HG02970 (cell line): ENCODE measurements at regions not wholly inside any gene's neighbourhood (a gene's known extent, or its start where the extent isn't known, plus 50 kb on each side); places are given as distances from the start of the nearest gene placed in this dataset.
"Not testable (repeated sequence)": the region's sequence is repeated elsewhere in the genome, so short reads cannot be mapped to it uniquely, and the experiment has no call there.

Source experiments
- ATAC-seq: cut with Tn5 transposase; IDR thresholded peaks from one replicate; pipeline ENCODE4 v1.9.1; 2021; ENCODE audit warnings: mild to moderate bottlenecking, moderate library complexity, moderate number of reproducible peaks; ENCODE audit not compliant: unreplicated experiment, low FRiP score

DNA sequence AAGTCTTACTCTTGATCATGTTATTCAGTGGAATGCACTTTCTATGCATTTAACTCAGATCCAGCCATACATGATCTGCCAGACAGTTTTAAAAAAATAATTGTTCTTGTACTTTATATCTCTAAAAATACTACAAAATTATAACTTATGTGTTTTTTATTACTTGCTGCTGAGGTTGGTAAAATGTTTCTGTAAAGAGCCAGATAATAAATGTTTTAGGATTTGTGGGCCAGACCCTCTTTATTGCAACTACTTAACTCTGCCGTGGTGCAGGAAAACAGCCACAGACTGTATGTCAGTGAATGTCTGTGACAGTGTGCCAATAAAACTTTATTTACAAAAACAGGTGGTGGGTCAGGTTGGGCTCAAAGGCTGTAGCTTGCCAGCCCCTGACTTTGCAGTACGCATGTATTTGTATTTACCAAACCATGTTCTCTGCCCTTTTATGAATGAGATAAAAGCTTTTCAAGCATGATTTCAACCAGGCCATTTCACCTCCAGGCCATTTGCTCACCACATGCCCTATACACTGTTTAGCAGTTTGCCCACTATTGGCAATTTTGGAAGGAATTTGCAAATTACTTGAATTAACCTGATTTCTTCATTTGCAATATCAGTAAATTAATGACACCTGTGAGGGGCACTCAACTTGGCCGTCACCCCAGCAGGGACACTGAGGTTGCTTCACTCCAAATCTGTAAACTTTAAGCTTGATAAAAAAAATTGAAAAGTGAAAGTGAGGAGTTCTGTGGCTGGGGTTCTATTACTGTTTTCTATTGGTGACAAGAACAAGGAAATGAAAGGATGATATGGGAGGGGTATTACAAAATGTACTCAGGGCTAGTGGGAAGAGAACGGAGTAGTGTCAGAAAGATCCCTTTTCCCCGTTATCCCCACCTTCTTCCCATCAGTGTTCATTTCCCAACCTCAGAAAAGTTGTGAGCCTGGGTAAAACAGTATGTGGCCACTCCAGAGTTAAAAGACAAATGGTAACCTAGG is 133.4 kb downstream of the CEBPB start:
- ATAC-seq: no peak

DNA sequence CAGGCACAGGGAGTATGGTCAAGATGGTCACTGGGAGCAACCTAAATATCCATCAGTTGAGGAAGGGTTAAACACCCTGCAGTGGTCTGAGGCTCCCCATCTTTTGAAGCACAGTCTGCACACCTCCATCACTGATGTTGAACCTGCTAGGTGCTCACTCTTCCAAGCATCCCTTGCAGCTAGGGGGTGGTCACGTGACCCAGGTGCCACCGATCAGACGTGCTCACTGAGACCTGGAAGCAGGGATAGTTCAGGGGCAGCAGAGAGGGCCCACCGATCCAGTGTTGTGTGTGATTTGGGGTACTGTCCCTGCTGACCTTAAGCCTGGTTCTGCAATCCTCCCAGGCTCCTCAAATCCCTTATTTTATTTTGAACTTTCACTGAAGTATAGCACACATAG is 134.6 kb downstream of the CEBPB start:
- no peak for ATAC-seq

DNA sequence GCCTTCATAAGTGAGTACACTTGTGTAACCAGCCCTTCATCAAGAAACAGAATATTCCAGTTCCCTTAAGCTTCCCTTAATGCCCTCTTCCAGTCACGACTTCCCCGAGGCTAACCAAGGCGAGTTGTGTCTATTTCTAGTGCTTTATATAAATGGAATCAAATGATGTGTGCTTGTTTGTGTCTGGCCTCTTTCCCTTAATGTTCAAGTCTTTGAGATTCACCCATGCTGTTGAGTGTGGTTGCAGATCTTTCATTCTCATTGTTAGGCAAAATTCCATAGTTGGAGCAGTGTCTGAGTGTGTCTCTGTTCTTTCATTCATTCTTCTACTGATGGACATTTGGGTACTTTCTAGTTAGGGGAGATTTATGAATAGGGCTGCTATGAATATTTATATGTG is 135.0 kb downstream of the CEBPB start:
- ATAC-seq: no peak

DNA sequence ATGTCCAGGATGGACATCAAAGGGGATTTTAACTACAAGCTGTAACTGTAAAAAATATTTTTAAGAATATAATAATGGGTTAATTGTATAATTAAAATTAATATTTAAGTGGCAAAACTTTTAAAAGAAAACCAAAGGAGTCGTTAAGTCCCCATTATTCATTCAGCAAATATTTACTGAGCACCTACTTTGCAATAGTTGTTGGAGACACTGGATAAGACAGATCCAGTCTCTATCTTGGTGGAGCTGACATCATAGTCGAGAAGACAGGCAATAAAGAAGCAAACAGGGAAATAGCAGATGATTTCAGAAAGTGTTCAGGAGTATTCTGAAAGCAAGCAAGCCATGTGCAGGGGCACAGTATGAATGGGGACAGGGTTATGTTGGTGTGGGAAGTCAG is 137.0 kb downstream of the CEBPB start:
- ATAC-seq: no peak

DNA sequence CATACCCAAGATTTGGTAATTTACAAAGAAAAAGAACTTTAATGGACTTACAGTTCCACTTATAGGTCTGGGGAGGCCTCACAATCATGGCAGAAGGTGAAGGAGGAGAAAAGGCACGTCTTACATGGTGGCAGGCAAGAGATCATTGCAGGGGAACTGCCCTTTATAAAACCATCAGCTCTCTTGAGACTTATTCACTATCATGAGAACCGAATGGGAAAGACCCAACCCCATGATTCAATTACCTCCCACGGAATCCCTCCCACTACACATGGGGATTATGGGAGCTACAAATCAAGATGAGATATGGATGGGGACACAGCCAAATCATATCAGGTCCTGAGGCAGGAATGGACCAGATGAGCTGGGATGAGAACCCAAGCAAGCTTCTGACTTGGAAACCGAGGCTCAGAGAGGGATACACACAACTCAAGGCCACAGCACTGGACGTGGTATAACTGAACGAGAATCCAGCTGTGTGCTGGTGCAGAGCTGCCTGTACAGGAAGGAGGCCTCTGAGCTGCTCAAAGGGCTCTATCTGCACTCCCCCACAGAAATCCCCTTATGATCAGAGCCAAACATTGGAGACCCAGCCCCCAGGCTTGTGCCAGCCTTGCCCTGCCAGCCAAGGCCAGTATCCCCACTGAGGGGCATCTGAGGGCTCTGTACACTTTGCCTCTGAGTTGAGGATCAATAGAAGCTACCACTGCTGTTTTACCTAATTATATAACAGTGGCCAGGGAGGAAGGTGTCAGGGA is 137.8 kb downstream of the CEBPB start:
- no peak for ATAC-seq

DNA sequence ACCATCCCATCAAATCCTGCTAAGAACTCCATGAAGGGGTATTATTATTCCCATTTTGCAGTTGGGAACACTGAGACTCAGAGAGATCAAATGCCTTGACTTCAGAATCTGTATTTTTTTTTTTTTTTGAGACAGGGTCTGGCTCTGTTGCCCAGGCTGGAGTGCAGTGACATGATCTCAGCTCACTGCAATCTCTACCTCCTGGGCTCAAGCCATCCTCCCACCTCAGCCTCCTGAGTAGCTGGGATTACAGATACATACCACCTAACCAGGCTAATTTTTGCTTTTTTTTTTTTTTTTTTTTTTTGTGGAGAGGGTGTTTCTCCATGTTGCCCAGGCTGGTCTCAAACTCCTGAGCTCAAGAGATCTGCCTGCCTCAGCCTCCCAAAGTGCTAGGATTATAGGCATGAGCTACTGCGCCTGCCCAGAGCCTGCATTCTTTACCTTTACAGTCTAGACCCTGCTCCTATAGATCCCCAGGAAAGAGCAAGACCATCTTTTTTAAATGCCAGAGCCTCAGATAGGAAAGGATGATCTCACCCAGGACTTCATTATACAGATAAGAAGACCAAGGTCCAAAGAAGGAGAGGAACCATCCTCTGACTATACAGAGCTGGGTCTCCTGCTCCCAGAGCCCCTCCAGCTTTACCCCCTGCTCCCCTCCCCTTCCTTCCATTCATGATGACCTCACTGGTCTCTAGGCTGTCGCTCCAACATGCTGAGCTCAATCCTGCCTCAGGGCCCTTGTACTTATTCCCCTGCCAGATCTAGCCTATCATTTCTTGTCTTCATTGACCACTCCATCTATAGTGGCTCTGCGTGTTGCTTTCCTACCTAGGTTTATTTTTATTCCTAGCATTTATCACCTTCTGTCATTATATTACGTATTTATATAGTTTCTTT is 138.6 kb downstream of the CEBPB start:
- ATAC-seq: no peak

DNA sequence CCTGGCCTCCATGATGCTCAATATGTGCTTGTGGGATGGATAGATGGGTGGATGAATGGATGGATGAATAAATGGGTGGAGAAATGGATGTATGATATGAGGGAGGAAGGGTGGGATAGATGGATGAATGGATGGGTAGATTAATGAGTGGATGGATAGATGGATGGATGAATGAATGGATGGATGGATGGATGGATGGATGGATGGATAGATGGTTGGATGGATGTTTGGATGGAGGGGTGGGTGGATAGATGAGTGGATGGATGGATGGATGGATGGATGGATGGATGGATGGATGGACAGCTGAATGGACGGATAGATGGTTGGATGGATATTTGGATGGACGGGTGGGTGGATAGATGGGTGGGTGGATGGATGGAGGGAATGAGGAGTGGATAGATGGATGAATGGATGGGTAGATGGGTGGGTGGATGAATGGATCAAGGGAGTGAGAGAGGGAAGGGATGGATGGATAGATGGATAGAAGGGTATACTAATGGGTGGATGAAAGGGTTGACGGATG is 139.4 kb downstream of the CEBPB start:
- ATAC-seq: no peak

DNA sequence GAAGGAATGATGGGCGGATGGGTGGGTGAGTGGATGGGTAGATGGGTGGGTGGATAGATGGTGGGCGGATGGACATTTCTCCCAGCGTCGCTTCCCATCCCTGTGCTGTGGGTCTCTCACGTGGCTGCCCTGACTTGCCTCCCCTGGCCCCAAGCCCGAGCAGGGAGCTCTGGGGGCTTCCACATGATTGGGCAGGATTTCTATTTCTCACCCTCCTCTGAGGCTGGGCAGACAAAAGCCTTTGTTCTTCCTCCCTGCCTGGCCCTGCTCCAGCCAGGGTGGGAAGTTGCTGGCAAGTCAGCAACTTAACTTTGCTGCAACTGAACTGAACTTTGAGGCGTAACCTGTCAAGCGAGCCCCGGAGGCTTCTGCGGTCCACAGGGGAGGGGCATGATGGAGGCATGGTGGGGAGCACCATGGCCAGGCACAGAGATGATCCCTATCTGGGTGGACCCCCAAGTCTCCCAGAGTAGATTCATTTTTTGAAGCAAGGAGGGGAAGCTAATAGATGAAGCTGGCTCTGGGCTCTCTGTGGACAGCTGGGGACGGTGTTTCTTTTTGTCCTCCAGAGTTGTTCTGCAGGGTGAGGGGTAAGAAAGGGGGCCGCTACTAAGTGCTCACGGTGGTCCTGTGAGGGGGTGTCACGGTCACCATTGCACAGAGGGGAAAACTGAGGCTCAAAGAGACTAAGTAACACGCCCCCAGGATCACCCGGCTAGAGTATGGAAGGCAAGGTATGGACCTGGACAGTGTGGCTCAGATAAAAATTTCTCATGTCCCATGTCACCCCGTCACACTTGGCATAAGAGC is 140.1 kb downstream of the CEBPB start:
- ATAC-seq: no peak

DNA sequence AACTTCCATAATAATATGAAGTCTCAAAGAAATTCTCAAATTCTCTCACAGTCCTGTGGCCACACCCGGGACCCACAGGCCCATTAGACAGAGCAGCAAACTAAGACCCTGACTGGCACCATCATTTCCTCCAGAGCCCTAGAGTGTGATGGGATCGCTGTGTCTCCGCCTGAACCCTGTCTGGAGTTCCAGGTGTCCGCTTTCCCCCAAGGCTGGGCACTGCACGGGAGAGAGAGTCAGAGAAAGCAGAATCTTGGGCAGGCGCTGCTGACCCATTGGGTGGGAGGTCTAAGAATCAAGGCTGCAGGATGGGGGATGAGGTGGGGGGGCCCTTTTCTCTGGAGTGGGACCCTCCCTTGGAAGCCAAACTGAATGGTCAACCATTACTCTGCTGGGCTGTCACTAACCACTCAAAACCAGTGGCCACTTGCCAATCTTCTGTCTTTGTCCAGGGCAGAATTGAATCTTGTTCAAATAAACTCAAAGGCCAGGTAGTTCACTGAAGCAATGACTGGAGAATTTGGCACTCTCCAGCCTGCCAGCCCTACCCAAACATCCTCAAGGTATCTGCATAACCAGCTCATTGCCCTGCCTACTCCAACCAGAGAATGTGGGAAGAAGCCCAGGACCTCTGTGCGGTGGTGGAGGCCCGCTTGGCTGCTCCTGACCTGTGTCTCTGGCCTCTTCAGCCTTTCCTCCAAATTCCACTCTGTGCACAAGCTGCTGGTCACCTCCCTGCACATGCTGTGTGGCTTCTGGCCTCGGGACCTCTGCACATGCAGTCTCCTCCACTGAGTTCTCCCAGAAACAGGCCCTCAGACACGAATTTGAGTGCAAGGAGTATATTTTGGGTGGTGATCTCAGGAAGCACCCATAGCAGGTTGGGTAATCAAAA is 141.1 kb downstream of the CEBPB start:
- no peak for ATAC-seq

DNA sequence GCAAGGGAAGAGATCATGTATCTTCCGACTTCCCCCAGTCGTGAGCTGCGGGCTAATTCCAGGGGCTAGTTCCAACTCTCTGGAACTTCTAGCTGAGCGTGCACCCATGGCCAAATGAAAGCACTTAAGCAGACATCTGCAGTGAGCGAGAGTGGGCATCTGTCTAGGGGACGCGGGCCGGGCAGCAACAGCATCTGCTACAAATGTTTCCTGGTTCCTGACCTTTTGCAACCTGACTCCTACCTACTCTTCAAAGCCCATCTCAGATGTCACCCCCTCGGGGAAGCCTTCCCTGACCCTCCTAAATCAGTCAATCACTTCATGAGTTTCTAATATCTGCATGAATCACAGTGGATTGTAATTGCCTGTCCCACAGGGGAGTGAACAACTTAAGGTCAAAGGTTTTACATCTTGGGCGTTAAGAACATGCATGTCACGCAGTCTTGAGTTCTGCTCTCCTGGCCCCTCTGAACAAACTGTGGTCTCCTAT is 141.9 kb downstream of the CEBPB start:
- no peak for ATAC-seq

DNA sequence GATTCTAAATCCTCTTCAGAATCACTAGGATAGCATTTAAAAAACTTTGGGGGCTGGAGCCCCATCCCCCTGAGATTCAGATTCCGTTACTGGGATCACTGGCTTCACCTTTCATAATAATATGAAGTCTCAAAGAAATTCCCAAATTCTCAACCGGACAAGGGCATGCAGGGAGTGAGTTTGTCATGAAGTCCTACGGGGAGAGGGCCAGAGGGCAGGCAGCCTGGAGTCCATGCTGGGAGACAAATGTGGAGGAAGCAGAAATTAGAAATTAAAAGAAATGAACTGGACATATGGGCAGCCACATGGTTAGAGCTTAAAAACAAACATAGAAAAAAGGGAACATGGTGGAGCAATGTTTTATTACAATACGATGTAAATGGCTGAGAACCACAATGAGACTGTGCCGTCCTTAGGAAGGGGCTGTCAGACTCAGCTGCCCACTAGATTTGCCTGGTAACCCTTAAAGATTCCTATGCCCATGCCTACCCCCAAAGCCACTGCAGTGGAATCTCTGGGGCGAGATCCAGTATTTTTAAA is 142.6 kb downstream of the CEBPB start:
- ATAC-seq: no peak

DNA sequence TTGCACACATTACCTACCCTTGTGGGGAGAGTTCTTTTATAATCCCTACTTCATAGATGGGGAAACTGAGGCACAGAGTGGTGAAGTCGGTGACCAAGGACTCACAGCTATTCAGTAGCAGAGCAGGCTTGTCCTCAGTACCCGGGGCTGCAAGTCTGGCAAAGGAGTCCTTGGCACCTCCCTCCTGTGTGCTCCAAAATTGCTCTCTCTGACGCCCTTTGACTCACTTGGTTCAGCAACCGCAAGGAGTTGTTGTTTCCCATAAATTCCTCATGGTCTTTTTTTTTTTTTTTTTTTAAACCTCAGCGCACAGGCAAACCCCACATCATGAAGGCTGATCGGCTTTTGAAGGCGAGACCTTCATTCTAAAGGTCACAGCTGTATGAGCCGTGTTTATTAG is 143.2 kb downstream of the CEBPB start:
- no peak for ATAC-seq

DNA sequence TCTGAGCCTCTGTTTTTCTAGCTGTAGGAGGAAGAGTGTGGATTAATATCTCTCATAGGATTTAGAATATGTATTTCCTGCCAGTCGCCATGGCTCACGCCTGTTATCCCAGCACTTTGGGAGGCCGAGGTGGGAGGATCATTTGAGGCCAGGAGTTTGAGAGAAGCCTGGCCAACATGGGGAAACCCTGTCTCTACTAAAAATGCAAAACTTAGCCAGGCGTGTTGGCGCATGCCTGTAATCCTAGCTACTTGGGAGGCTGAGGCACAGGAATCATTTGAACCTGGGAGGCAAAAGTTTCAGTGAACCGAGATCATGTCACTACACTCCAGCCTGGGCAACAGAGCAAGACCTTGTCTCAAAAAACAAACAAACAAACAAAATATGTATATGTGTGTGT is 143.9 kb downstream of the CEBPB start:
- not testable (repeated sequence) for ATAC-seq

DNA sequence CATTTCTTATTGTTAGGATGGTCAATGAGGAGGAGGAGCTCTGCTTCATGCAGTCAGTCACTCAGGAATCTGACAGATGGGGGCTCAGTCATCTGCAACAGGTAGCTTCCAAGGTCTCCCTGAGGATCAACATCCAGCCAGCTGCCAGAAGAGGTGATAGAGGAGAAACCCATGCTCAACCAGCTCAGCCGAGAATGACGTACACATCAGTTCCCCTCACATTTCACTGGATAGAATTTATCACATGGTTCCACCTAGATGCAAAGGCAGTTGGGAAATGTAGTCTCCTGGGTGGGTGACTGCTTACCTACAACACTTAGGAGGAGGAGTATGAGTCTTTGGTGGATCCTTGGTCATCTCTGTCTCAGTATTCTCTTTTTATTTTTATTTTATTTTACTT is 144.5 kb downstream of the CEBPB start:
- ATAC-seq: no peak

DNA sequence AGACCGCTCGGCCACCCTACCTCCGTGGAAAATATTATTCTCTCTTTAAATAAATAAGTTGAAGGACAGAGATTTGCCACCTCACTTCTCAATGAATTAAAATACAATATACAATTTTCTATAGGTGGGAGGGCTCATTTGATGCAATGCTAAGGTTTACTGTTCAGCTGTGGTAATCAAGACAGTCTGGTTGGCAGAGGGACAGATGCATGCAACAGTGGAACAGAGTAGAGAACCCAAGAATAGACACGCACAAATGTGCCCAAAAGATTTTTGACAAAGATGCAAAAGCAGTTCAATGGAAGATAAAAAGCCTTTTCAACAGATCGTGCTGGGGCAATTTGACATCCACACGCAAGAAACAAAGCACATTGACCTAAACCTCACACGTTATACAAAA is 145.2 kb downstream of the CEBPB start:
- ATAC-seq: no peak

DNA sequence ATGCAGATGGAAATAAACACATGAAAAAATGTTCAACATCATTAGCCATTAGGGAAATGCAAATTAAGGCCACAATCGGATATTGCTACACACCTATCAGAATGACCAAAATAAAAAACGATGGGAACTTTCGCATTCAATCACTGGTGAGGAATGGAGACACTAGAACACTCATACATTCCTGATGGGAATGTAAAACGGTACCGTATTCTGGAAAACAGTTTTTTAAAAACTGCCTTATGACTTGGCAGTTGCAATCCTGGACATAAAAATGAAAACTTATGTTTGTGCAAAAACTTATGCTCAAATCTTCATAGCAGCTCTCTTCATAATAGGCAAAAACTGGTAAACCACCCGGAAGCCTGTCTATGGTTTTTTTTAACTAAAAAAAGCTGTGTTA is 146.0 kb downstream of the CEBPB start:
- ATAC-seq: no peak

DNA sequence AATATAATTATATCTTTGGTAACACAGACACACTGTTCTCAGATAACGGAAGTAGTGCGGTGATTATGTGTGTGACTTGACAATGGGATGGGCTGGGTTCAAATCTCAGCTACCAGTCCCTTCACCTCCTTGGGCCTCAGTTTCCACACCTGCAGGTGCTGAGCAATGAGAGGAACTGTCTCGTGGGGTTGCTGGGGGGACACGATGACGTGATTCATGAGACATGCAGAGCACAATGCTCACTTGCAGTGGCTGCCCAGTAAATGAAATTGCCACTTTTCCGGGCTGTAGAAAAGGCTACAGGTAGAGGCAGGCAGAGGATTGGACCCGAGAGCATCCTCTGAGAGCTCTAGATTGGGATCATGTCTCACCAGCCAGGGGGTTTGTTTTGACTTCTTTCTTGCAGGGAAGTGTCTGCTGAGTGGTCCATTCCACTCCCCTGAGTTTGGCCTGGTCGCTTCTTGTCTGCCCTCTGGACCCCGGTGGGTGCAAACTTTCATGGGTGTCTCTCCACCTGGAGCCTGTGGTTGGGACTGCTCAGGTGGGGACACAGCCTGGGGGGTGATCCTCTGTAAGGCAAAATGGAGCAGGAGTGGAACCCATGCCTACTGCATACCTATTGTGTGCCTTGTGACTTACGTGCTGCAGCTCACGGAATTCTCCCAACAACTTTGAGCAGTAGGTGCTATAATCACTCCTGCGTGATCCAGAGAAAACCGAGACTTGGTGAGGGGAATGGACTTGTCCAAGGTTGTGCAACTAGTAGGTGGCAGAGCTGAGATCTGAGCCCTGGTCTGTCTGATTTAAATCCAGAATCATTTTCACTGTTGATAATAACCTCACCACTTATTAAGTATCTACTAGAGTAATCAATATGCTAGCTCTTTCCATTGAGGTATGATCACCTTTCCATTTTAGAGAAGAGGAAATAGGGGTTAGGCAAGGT is 147.2 kb downstream of the CEBPB start:
- no peak for ATAC-seq
